ENCODE measurements at regions not wholly inside any gene's neighbourhood (a gene's known extent, or its start where the extent isn't known, plus 50 kb on each side); places are given as distances from the start of the nearest gene placed in this dataset.
A peak's percentile ranks its signal among the peaks of the same experiment; 100 is the strongest.

GRCh38 chr3:161156936-161157335 lies 51.8 kb upstream of the B3GALNT1 start:
- Histone ChIP-seq H3K27ac (ENCODE audit: low read length) (no peak overlapping the region), H3K4me3 (ENCODE audit: low read length) (no peak overlapping the region), H3K27me3 (ENCODE audit: control insufficient read depth, insufficient read depth, low read length) (no peaks in the 10 kb centered on the region), H3K36me3 (ENCODE audit: control insufficient read depth, insufficient read depth, low read length) (no peaks in the 10 kb centered on the region), H3K9me3 (replicated peaks; ENCODE audit: control insufficient read depth, low read depth, low read length) (no peaks in the 10 kb centered on the region), H3K4me1 (ENCODE audit: control insufficient read depth, insufficient read depth, low read length) (no peaks in the 10 kb centered on the region)
- 81% methylated on average over 3 of the region's 5 CpGs for WGBS (ENCODE audit: insufficient coverage)
- DNase-seq = no peak

- no peak for DNase-seq
- WGBS (ENCODE audit: insufficient coverage) = 97% methylated on average over 7 of the region's 20 CpGs
- no peaks in the 10 kb centered on the region for H3K9me3 ChIP-seq (replicated peaks; ENCODE audit: control insufficient read depth, low read depth, low read length)
Observed at GRCh38 chr3:161161603-161162002, 56.5 kb upstream of the B3GALNT1 start.

GRCh38 chr3:161163297-161163696 lies 57.8 kb upstream of the NMD3 start:
- WGBS (ENCODE audit: insufficient coverage) = no CpG with 5 or more reads among the region's 1 CpG
- Histone ChIP-seq H3K9me3 (replicated peaks; ENCODE audit: control insufficient read depth, low read depth, low read length) (no peaks in the 10 kb centered on the region), H3K27ac (ENCODE audit: low read length) (no peak overlapping the region), H3K4me1 (ENCODE audit: control insufficient read depth, insufficient read depth, low read length) (no peaks in the 10 kb centered on the region), H3K4me3 (ENCODE audit: low read length) (no peak overlapping the region), H3K36me3 (ENCODE audit: control insufficient read depth, insufficient read depth, low read length) (no peaks in the 10 kb centered on the region), H3K27me3 (ENCODE audit: control insufficient read depth, insufficient read depth, low read length) (no peaks in the 10 kb centered on the region)
- DNase-seq = no peak

More at GRCh38 chr3:161161603-161162002, 56.5 kb upstream of the B3GALNT1 start:
- Histone ChIP-seq H3K4me1 (ENCODE audit: control insufficient read depth, insufficient read depth, low read length) (no peaks in the 10 kb centered on the region), H3K27ac (ENCODE audit: low read length) (no peak overlapping the region), H3K27me3 (ENCODE audit: control insufficient read depth, insufficient read depth, low read length) (no peaks in the 10 kb centered on the region), H3K36me3 (ENCODE audit: control insufficient read depth, insufficient read depth, low read length) (no peaks in the 10 kb centered on the region), H3K4me3 (ENCODE audit: low read length) (no peak overlapping the region)

GRCh38 chr3:161166051-161166450 lies 55.1 kb upstream of the NMD3 start:
- Histone ChIP-seq H3K4me3 (ENCODE audit: low read length) (no peak overlapping the region), H3K27me3 (ENCODE audit: control insufficient read depth, insufficient read depth, low read length) (no peaks in the 10 kb centered on the region), H3K27ac (ENCODE audit: low read length) (no peak overlapping the region), H3K9me3 (replicated peaks; ENCODE audit: control insufficient read depth, low read depth, low read length) (no peaks in the 10 kb centered on the region), H3K36me3 (ENCODE audit: control insufficient read depth, insufficient read depth, low read length) (no peaks in the 10 kb centered on the region), H3K4me1 (ENCODE audit: control insufficient read depth, insufficient read depth, low read length) (no peaks in the 10 kb centered on the region)
- 93% methylated on average over 4 of the region's 4 CpGs for WGBS (ENCODE audit: insufficient coverage)
- no peak for DNase-seq

GRCh38 chr3:161171113-161171512 lies 50.0 kb upstream of the NMD3 start:
- WGBS (ENCODE audit: insufficient coverage) = 80% methylated on average over 1 of the region's 2 CpGs

More at GRCh38 chr3:161171113-161171512, 50.0 kb upstream of the NMD3 start:
- no peaks in the 10 kb centered on the region for H3K27me3 ChIP-seq (ENCODE audit: control insufficient read depth, insufficient read depth, low read length)
- no peak overlapping the region for H3K4me3 ChIP-seq (ENCODE audit: low read length)
- no peaks in the 10 kb centered on the region for H3K4me1 ChIP-seq (ENCODE audit: control insufficient read depth, insufficient read depth, low read length)
- peaks cover 5% of the 10 kb centered on the region for H3K9me3 ChIP-seq (replicated peaks; ENCODE audit: control insufficient read depth, low read depth, low read length)
- peak; percentile 28 for DNase-seq
- no peaks in the 10 kb centered on the region for H3K36me3 ChIP-seq (ENCODE audit: control insufficient read depth, insufficient read depth, low read length)
- H3K27ac ChIP-seq (ENCODE audit: low read length) = no peak overlapping the region
